Activated naive CD8-positive, alpha-beta T cell treated with anti-CD3 and anti-CD28 coated beads, Interleukin-2, amount 10 ng/mL, durations not matched to agents 7 days and 5 days (primary cell): ENCODE measurements at regions not wholly inside any gene's neighbourhood (a gene's known extent, or its start where the extent isn't known, plus 50 kb on each side); places are given as distances from the start of the nearest gene placed in this dataset.

Experiments
- ATAC-seq: fragments of 150-1000 bp; cut with Tn5 transposase; one replicate; pipeline ENCODE4 v1.10.0; 2021; ENCODE audit warnings: low read depth, moderate library complexity
- POLR2A ChIA-PET: fragments of 350-600 bp; sonication (Branson Sonifier 250); formaldehyde crosslinking; loops from one replicate; lab custom pipeline; 2021; ENCODE audit warnings: antibody characterized with exemption; lab: Charles Lee
- DNase-seq: peaks from one replicate; pipeline ENCODE4 v3.0.0; 2021
- H3K27ac Mint-ChIP-seq: one replicate; pipeline ENCODE4 v1.8.0; 2022; ENCODE audit warnings: mild to moderate bottlenecking, mixed read lengths
- H3K27me3 Mint-ChIP-seq: one replicate; pipeline ENCODE4 v1.8.0; 2022; ENCODE audit warnings: mild to moderate bottlenecking, moderate library complexity, mixed read lengths
- H3K36me3 Mint-ChIP-seq: one replicate; pipeline ENCODE4 v1.8.0; 2021; ENCODE audit warnings: mild to moderate bottlenecking, mixed read lengths
- H3K4me1 Mint-ChIP-seq: one replicate; pipeline ENCODE4 v1.8.0; 2021; ENCODE audit warnings: mixed read lengths
- H3K4me3 Mint-ChIP-seq: one replicate; pipeline ENCODE4 v1.8.0; 2022; ENCODE audit warnings: mild to moderate bottlenecking, moderate library complexity, mixed read lengths
- H3K9me3 Mint-ChIP-seq: one replicate; pipeline ENCODE4 v1.8.0; 2021; ENCODE audit warnings: mixed read lengths

DNA sequence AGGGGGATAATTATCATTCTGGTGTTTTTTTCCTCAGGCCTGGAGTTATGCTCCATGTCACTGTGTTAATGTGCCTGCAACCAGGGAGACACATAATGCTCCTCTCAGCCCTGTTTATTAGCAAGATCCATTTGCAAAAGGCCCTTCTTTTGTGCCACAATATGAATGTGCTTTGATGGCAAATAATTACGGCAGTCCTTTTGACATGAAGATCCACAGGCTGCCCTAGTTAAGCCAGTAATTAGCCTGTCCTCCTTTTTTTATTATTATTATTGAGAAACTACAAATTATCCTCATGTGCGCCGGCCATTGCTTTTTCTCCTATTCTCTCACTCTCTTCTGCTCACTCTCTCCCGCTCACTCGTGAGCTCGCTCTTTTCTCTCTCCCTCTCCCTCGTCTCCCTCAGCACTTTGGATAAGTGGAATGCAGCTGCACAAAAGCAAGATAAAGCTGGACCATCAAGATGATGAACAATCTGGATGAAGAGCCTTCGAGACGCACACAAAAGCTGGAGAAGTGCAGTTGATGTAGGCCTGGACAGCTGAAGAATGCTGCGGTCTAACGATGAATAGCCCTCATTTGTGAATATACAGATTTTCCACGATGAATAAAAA is 762.3 kb downstream of the BCL11A start:
- Mint-ChIP-seq H3K4me1 (no peaks in the 10 kb centered on the region), H3K27me3 (no peaks in the 10 kb centered on the region), H3K9me3 (peaks cover 4% of the 10 kb centered on the region), H3K27ac (no peak overlapping the region), H3K36me3 (no peaks in the 10 kb centered on the region), H3K4me3 (no peak overlapping the region)
- POLR2A ChIA-PET, result no interaction called here
- ATAC-seq (no peak), DNase-seq (no peak)

DNA sequence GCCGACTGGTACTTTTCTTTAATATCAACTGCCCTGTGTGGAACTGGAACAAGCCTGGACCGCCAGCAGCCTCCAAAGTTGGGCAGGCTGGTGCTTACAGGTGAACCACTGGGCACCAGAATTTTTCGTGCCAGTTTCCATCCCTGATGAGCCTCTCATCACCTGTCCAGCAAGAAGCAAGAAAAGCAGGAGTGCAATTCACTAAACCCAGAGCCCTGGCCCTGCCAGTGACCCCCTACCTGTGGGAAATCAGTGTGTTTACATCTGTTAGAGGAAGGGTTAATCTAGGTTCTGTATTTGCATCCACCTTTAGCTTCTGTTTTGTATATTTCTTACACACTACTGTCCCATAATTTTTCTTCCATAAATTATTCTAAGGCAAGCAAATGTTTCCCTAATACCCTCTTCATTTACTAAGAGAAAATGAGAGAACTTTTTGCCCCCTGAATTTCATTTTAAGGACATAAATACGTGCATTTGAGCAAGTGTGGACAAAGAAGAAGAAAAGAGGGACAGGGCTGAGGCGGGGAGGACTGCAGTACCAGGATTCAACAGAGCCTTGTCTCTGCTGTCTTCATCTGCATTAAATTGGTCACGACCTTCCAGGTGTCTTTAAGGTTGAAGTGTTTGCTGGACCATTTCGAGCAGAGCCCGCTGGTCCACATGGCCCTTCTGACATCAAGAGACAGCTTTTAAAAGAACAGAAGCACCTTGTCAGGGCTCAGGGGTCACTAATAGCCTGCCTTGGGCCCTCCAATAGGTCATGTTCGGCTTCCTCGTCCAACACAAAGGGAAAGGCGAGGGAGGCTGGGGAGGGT is 763.1 kb downstream of the BCL11A start:
- DNase-seq (no peak), ATAC-seq (no peak)
- Mint-ChIP-seq H3K4me1 (no peaks in the 10 kb centered on the region), H3K9me3 (peaks cover 4% of the 10 kb centered on the region), H3K4me3 (no peak overlapping the region), H3K27ac (no peak overlapping the region), H3K27me3 (no peaks in the 10 kb centered on the region), H3K36me3 (no peaks in the 10 kb centered on the region)
- POLR2A ChIA-PET, result no interaction called here

DNA sequence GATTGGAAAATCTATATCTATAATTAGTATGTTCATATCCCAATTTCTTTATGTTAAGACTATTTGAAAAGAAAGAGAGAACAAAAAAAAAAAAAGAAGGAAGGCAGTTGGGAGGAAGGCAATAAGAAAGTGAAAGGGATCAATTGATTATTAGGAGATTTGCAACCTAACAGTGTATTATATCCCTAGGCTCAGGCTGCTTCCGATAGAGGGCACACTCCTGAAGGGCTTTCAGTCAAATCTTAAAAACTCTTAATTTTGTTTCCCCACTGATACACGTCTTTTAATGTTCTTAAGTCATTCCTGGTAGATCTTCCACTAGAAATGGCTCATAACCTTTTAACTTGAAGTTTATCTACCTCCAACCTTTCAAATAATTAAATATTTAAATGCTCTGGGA is 763.9 kb downstream of the BCL11A start:
- no peaks in the 10 kb centered on the region for H3K27me3 Mint-ChIP-seq
- H3K27ac Mint-ChIP-seq, result no peak overlapping the region
- no peaks in the 10 kb centered on the region for H3K4me1 Mint-ChIP-seq
- no peak for DNase-seq
- POLR2A ChIA-PET, result no interaction called here
- no peaks in the 10 kb centered on the region for H3K36me3 Mint-ChIP-seq
- no peak for ATAC-seq
- H3K9me3 Mint-ChIP-seq, result peaks cover 2% of the 10 kb centered on the region
- H3K4me3 Mint-ChIP-seq, result no peak overlapping the region

DNA sequence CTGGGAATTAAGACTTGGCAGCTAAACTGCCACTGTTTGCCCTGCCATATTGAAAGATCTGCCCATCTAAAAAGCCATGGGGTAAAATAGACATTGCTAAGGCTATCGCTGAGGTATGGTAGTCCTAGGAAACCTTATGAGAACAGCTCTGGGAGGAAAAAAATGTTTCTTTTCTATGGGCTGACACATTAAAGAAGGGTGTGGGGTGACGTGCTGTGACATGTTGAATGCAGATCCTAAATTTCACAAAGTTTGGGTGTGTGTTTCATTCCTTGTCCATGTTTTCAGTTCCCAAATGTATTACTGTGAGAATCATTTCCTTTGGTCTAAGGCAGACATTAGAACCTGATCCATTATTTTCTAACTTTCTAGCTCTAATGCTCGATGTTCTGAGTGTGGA is 766.4 kb downstream of the BCL11A start:
- ATAC-seq (no peak), DNase-seq (no peak)
- Mint-ChIP-seq H3K4me3 (no peak overlapping the region), H3K4me1 (no peaks in the 10 kb centered on the region), H3K27me3 (no peaks in the 10 kb centered on the region), H3K27ac (no peak overlapping the region), H3K9me3 (peaks cover 2% of the 10 kb centered on the region), H3K36me3 (no peaks in the 10 kb centered on the region)
- POLR2A ChIA-PET, result no interaction called here

DNA sequence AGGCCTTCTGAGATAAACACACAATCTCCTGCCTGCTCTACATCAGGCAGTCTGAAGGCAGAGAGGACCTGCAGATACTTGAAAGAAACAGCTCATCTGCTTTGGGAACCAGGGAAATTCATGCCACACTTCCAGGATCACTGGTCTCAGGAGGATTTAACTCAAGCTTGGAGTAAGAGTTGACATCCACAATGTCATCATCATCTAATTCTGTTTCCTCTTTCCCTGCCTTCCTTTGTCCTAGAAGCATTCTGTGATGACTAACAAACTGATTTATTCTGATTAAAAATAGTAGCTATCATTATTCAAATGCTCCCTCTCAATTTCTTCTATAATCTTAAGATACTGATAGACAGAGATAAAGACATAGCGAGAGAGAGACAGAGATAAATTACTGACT is 766.8 kb downstream of the BCL11A start:
- no peak overlapping the region for H3K27ac Mint-ChIP-seq
- H3K9me3 Mint-ChIP-seq, result peaks cover 2% of the 10 kb centered on the region
- no peaks in the 10 kb centered on the region for H3K27me3 Mint-ChIP-seq
- H3K36me3 Mint-ChIP-seq, result no peaks in the 10 kb centered on the region
- DNase-seq, result no peak
- no peaks in the 10 kb centered on the region for H3K4me1 Mint-ChIP-seq
- no peak overlapping the region for H3K4me3 Mint-ChIP-seq
- POLR2A ChIA-PET, result no interaction called here
- no peak for ATAC-seq

DNA sequence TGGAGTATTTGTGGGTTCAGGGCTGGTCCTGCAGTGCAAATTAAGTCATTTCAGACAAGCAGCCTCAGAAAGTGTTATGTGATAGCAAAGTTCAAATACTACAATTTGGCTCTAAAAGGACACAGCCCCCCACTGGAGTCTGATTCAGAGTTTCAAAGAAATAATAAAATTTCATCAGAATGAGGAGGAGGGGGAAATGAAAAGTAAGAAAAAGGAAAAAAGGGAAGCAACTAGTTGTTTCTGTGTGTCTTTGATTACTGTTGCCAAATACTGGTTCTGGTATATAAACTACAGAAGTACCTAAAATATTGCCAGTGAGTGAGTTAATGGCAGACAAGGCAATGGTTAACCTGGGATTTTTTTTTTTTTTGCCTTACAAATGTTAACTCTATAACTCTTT is 773.9 kb downstream of the BCL11A start:
- POLR2A ChIA-PET, result no interaction called here

DNA sequence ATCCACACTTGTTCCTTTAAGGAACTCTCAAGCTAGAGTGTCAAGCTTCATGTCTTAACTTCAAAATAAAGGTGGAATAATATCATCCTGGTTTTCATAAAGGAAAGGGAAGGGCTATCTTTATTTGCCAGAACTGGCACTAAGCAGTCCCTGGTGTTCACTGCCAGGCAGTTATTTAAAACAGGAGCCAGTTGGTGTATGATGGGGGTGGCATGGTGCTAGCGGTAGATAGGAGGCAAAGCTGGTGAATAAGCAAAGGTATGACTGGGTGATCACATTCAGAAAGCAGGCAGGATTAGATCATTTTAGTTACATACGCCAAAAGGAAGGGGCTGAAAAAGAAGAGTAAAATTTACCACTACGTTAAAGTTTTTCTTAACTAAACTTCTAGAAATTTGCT is 776.3 kb downstream of the BCL11A start:
- no peaks in the 10 kb centered on the region for H3K36me3 Mint-ChIP-seq
- no peak overlapping the region for H3K27ac Mint-ChIP-seq
- H3K9me3 Mint-ChIP-seq, result peaks cover 2% of the 10 kb centered on the region
- no peaks in the 10 kb centered on the region for H3K27me3 Mint-ChIP-seq
- DNase-seq (no peak), ATAC-seq (no peak)
- POLR2A ChIA-PET, result no interaction called here
- no peak overlapping the region for H3K4me3 Mint-ChIP-seq
- no peaks in the 10 kb centered on the region for H3K4me1 Mint-ChIP-seq

More for the DNA sequence above, 773.9 kb downstream of the BCL11A start:
- Mint-ChIP-seq H3K27ac (no peak overlapping the region), H3K36me3 (no peaks in the 10 kb centered on the region), H3K4me3 (no peak overlapping the region), H3K4me1 (no peaks in the 10 kb centered on the region), H3K9me3 (peaks cover 4% of the 10 kb centered on the region), H3K27me3 (no peaks in the 10 kb centered on the region)
- DNase-seq, result no peak
- no peak for ATAC-seq

DNA sequence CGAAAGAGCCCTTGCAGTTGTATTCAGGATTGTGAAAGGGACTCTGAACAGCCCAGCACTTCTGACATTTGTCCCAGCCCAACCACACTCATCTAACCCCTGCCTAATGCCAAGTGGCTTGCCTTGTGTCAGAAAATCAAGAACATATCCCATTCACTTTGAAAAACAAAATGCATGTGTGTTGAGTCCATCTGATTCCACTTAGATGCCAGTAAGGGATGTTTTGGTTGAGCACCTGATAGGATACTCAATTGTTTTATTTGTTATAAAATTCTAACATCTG is 776.8 kb downstream of the BCL11A start:
- ATAC-seq, result no peak
- no peak for DNase-seq
- POLR2A ChIA-PET, result no interaction called here
- Mint-ChIP-seq H3K27ac (no peak overlapping the region), H3K9me3 (peaks cover 2% of the 10 kb centered on the region), H3K36me3 (no peaks in the 10 kb centered on the region), H3K4me3 (no peak overlapping the region), H3K27me3 (no peaks in the 10 kb centered on the region), H3K4me1 (no peaks in the 10 kb centered on the region)

DNA sequence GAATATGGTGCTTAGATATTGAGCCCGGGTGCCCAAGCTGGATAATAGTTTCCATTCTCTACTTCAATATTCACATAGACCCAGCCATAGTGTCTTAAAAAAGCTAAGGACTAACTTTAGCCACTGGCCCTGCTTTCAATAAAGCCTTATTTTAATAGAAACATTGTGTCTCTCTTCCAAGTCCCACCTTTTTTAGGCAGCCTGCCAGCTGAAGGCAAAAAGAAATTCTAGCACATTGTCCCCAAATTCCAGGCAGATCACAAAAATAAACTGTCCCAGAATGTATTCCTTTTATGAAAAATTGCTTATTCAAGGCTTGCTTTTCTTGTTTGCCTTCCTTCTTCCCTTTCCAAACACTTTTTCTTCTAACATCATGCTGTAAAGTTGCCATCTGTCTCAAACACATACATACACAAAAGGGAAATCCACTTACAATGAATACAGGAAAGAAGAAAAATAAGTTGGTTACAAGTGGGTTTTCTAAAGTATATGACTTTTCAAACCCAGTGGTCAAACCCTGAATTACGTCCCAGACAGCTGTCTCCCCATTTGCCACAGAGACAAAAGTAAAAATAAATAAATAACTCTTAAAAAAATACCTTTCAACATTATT is 778.5 kb downstream of the BCL11A start:
- no peaks in the 10 kb centered on the region for H3K36me3 Mint-ChIP-seq
- ATAC-seq (no peak), DNase-seq (no peak)
- H3K9me3 Mint-ChIP-seq, result no peaks in the 10 kb centered on the region
- H3K27ac Mint-ChIP-seq, result no peak overlapping the region
- no peaks in the 10 kb centered on the region for H3K27me3 Mint-ChIP-seq
- H3K4me1 Mint-ChIP-seq, result no peaks in the 10 kb centered on the region
- POLR2A ChIA-PET, result no interaction called here
- no peak overlapping the region for H3K4me3 Mint-ChIP-seq

DNA sequence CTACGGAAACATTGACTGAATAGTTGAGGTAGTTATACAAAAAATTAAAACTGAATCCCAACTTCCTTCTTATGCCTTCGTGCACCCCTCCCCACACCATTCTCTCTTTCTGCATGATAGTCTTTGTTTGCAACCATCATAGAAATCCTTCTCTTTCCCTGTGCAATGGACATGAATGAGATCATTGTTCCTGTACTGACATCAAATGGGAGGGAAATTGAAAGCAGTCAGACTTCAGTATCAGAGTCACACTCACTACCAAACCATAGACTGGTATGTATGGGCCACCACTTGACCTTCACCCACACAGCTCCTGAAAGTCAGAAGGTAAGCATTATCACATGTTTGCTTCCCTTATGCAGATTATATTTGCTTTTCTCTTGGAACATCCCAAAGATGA is 782.8 kb downstream of the BCL11A start:
- Mint-ChIP-seq H3K4me3 (no peak overlapping the region), H3K27ac (no peak overlapping the region), H3K9me3 (no peaks in the 10 kb centered on the region), H3K4me1 (no peaks in the 10 kb centered on the region), H3K36me3 (no peaks in the 10 kb centered on the region), H3K27me3 (no peaks in the 10 kb centered on the region)
- POLR2A ChIA-PET, result no interaction called here
- DNase-seq (no peak), ATAC-seq (no peak)

DNA sequence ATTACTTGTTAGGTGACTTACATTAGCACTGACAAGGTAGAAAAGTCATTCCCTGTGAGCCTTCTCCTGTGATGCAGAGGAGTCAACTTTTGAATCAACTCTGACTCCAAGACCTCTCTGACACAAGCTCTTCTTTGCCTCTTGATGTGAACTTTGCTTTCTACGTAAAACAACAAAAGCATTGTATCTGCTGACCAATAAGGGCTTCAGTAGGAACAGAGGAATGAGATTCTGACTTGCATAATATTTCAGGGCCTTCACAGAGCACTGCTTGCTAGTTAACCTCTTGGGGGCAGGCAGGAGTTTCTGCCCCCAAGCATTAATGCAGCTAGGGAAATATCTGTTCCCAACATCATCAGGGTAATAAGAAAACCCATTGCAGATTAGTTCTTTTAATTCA is 791.5 kb downstream of the BCL11A start:
- no peaks in the 10 kb centered on the region for H3K36me3 Mint-ChIP-seq
- H3K27me3 Mint-ChIP-seq, result no peaks in the 10 kb centered on the region
- no peak for DNase-seq
- POLR2A ChIA-PET, result no interaction called here
- no peak overlapping the region for H3K27ac Mint-ChIP-seq
- no peaks in the 10 kb centered on the region for H3K9me3 Mint-ChIP-seq
- no peaks in the 10 kb centered on the region for H3K4me1 Mint-ChIP-seq
- no peak for ATAC-seq
- H3K4me3 Mint-ChIP-seq, result no peak overlapping the region

DNA sequence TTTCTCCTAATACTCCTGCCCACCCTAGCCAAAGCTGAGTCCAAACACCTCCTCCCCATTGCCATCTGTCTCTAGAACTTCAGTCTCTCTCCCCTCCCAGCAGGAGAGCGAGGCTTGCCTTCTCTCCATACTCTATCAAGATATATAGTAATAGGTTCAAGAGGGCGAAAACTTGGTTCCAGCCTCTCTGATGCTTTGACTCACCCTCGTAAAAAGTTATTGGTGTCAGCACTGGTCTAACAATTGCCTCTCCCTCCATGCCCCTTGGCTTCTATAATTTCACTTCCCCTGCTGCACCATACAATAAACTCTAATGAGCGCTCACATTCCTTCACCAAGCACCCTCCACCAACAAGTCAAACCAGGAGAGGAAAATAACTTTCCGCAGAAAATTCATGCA is 797.3 kb downstream of the BCL11A start:
- H3K27me3 Mint-ChIP-seq, result no peaks in the 10 kb centered on the region
- DNase-seq (no peak), ATAC-seq (no peak)
- no peak overlapping the region for H3K4me3 Mint-ChIP-seq
- no peaks in the 10 kb centered on the region for H3K9me3 Mint-ChIP-seq
- H3K4me1 Mint-ChIP-seq, result no peaks in the 10 kb centered on the region
- no peaks in the 10 kb centered on the region for H3K36me3 Mint-ChIP-seq
- POLR2A ChIA-PET, result no interaction called here
- H3K27ac Mint-ChIP-seq, result no peak overlapping the region

DNA sequence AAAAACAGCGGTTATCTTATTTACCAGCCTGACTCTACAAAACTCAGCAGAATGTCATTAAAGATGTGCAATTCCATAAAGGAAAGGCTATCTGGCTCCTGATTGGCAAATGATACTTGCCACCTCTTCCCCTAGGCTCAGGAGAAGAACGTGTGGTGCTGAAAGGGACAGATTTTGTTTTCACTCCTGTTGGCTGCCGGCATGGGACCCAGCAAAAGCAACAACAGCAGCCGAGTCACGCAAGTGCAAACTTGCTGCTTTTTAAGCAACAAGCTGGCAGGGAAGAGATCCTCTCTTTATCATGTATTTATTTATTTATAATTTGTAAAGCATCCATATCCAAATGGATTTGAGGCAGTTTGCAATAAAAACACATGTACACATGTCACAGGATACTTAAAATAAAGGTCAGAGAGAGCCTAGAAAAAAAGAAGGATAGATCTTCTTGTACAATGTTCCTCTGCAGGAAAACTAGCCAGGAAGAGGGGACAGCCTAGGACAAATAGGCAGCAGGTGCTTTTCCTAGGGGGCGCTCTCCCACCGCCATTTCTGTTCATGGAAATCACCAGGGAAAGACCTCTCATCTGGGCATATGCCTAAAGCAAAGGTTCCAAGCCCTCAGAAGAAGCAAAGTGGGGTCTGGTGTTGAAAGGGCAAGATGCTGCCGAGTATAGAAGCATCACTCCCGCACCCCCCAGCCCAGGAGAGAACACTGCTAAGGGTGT is 799.3 kb downstream of the BCL11A start:
- no peak overlapping the region for H3K27ac Mint-ChIP-seq
- ATAC-seq (no peak), DNase-seq (no peak)
- POLR2A ChIA-PET, result no interaction called here
- no peaks in the 10 kb centered on the region for H3K9me3 Mint-ChIP-seq
- no peak overlapping the region for H3K4me3 Mint-ChIP-seq
- no peaks in the 10 kb centered on the region for H3K27me3 Mint-ChIP-seq
- H3K4me1 Mint-ChIP-seq, result no peaks in the 10 kb centered on the region
- H3K36me3 Mint-ChIP-seq, result no peaks in the 10 kb centered on the region

DNA sequence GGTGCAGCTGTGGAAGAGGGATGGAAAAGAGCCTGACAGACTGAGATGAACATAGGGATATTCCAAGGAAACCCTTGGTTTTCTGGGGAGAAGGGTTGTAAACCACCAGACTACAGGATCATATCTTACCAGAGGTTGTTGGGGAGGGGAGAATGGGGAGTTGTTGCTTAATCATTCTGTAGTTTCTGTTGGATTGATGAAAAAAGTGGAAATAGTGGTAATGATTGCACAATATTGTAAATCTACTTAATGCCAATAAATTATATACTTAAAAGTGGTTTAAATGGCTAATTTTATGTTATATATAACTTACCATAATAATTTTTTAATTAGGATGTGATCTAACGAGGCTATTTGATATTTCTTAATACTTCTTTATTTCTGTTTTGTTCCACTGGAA is 800.9 kb downstream of the BCL11A start:
- no peaks in the 10 kb centered on the region for H3K4me1 Mint-ChIP-seq
- ATAC-seq (no peak), DNase-seq (no peak)
- peaks cover 6% of the 10 kb centered on the region for H3K27me3 Mint-ChIP-seq
- no peak overlapping the region for H3K4me3 Mint-ChIP-seq
- POLR2A ChIA-PET, result no interaction called here
- no peak overlapping the region for H3K27ac Mint-ChIP-seq
- H3K9me3 Mint-ChIP-seq, result no peaks in the 10 kb centered on the region
- no peaks in the 10 kb centered on the region for H3K36me3 Mint-ChIP-seq
